Adrenal gland (tissue), 5 donors: ENCODE measurements at regions not wholly inside any gene's neighbourhood (a gene's known extent, or its start where the extent isn't known, plus 50 kb on each side); places are given as distances from the start of the nearest gene placed in this dataset.

Source experiments
- CTCF ChIP-seq, 6 experiments: fragments of 450-650 bp in 4 of 6; fragments of 200-600 bp in 2 of 6; sonication (generic) in 1 of 6; IDR thresholded peaks; 1 replicate in 5 of 6; 2 replicates in 1 of 6; pipeline versions ENCODE4 v1.5.1 to v1.8.0; 2016 to 2021; ENCODE audit warnings: antibody characterized with exemption in 6 of 6, mild to moderate bottlenecking in 2 of 6, moderate library complexity in 1 of 6
- POLR2A ChIP-seq, 2 donors: fragments of 450-650 bp; IDR thresholded peaks; one replicate each; pipeline ENCODE4 v1.6.1; 2017; ENCODE audit warnings: antibody characterized with exemption in 2 of 2, mild to moderate bottlenecking in 2 of 2, moderate library complexity in 1 of 2
- donor health status: DM: no; HTN: no; CAD: no.

DNA sequence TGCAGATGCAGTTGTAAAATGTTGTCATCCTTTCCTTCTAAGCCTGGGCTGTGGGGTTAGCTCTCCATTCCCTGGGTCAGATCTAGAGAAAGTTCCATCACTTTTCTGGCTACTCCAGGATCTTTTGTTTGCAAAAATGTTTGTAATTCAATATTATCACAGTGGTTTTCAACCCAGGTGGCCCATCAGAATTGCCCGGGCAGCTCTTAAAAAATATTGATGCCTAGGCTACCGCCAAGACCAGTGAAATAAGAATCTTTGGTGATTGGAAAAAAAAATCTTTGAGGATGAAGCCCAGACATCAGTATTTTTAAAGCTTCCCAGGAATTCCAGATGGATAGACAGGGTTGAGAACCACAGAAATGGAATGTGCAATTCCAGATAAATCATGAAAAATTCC lies 232.5 kb upstream of the SPRED2 start:
- TF ChIP-seq CTCF (IDR thresholded peaks at IDR 0.05), result no peak
- no peak for TF ChIP-seq POLR2A (IDR thresholded peaks at IDR 0.05)
